ENCODE measurements at regions not wholly inside any gene's neighbourhood (a gene's known extent, or its start where the extent isn't known, plus 50 kb on each side); places are given as distances from the start of the nearest gene placed in this dataset.

GRCh38 chr6:4008324-4009047 is 70.5 kb downstream of the FAM217A start:
- TF ChIP-seq ZNF274 (IDR thresholded peaks at IDR 0.05; ENCODE audit: low read depth, low read length) (no peak), SUZ12 (IDR thresholded peaks at IDR 0.05; ENCODE audit: extremely low read depth, insufficient read depth, insufficient read length) (no peak)

Data from NT2/D1 (cell line).